Type B pancreatic cell (in vitro differentiated cells): ENCODE measurements at regions not wholly inside any gene's neighbourhood (a gene's known extent, or its start where the extent isn't known, plus 50 kb on each side); places are given as distances from the start of the nearest gene placed in this dataset.

Source experiments
- DNase-seq: peaks from one replicate; pipeline ENCODE4 v3.0.0; 2021; ENCODE audit warnings: mixed read lengths; ENCODE audit not compliant: unreplicated experiment; ENCODE audit errors: extremely low spot score
- H3K27ac Mint-ChIP-seq: 2 replicates; pipeline ENCODE4 v1.8.0; 2021; ENCODE audit warnings: mild to moderate bottlenecking, mixed read lengths
- H3K27me3 Mint-ChIP-seq: 2 replicates; pipeline ENCODE4 v1.8.0; 2021; ENCODE audit warnings: mixed read lengths
- H3K36me3 Mint-ChIP-seq: 2 replicates; pipeline ENCODE4 v1.8.0; 2021; ENCODE audit warnings: mixed read lengths
- H3K4me1 Mint-ChIP-seq: one replicate; pipeline ENCODE4 v1.8.0; 2021; ENCODE audit warnings: mixed read lengths; ENCODE audit not compliant: unreplicated experiment
- H3K4me3 Mint-ChIP-seq: 2 replicates; pipeline ENCODE4 v1.8.0; 2021; ENCODE audit warnings: mild to moderate bottlenecking, mixed read lengths
- H3K9me3 Mint-ChIP-seq: 2 replicates; pipeline ENCODE4 v1.8.0; 2021; ENCODE audit warnings: mixed read lengths
- CTCF ChIP-seq: fragments of 200-600 bp; sonication (generic); conservative IDR thresholded peaks from 2 replicates; pipeline ENCODE4 v1.5.0; 2021; ENCODE audit warnings: antibody characterized with exemption, mild to moderate bottlenecking

- Mint-ChIP-seq H3K9me3 (no peaks in the 10 kb centered on the region), H3K27me3 (peaks cover 6% of the 10 kb centered on the region), H3K4me1 (no peaks in the 10 kb centered on the region), H3K27ac (no peak overlapping the region), H3K36me3 (no peaks in the 10 kb centered on the region), H3K4me3 (no peak overlapping the region)
- TF ChIP-seq CTCF = no peak
- DNase-seq = no peak
Observed at GRCh38 chr16:77562497-77562896, 127.7 kb upstream of the ADAMTS18 start.

DNA sequence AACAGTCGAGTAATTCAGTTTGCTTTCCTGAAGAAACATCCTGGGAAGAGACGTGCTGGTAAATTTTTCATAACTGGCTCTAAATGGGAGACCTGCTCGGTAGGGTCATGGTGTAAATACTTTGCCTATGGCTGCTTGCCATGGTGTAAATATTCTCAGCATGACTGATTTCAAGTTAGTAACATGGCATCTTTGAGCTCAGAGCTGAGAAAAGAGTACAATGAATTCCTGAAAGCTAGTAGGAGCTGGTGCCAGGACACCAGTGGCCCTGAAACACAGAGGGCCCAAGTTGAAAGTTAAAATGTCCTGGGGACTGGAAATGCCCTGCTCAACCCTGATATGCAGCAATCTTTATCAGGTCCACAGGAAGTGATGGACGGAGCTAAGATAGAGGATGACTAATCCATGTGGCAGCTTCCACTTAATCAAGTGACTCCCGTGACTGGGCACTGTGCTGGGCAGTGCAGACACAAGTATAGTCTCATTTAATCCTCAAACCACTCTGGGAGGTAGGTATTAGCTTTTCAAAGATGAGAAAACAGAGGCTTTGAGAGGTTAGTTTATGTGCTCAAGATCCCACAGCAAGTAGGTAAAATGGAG lies 130.1 kb upstream of the ADAMTS18 start:
- Mint-ChIP-seq H3K27me3 (peaks cover 17% of the 10 kb centered on the region), H3K4me3 (no peak overlapping the region), H3K9me3 (no peaks in the 10 kb centered on the region), H3K4me1 (no peaks in the 10 kb centered on the region), H3K27ac (no peak overlapping the region), H3K36me3 (no peaks in the 10 kb centered on the region)
- TF ChIP-seq CTCF = no peak
- no peak for DNase-seq

GRCh38 chr16:77569406-77569805 lies 134.6 kb upstream of the ADAMTS18 start:
- no peak for TF ChIP-seq CTCF
- DNase-seq = no peak
- no peaks in the 10 kb centered on the region for H3K4me1 Mint-ChIP-seq
- no peak overlapping the region for H3K27ac Mint-ChIP-seq
- H3K36me3 Mint-ChIP-seq = no peaks in the 10 kb centered on the region
- H3K9me3 Mint-ChIP-seq = no peaks in the 10 kb centered on the region
- H3K27me3 Mint-ChIP-seq = peaks cover 14% of the 10 kb centered on the region
- H3K4me3 Mint-ChIP-seq = no peak overlapping the region

DNA sequence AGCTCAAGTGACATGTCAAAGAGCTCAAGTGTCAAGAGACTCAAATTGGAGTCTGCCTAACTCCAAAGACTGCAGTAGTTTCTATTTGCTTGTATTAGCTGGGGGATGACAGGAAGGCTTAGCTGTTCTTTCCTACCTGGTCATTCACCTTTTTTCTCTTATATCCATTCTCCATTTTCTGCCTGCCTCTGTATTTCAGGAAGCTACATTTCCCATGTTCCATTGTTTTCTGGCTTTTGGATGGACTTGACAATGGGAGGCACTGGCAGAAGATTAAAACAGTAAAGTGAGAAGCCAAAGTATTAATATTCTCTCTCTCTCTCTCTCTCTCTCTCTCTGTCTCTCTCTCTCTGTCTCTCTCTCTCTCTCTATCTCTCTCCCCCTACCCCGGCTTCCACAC lies 135.7 kb upstream of the ADAMTS18 start:
- no peak overlapping the region for H3K4me3 Mint-ChIP-seq
- no peaks in the 10 kb centered on the region for H3K9me3 Mint-ChIP-seq
- no peaks in the 10 kb centered on the region for H3K4me1 Mint-ChIP-seq
- no peaks in the 10 kb centered on the region for H3K36me3 Mint-ChIP-seq
- DNase-seq = no peak
- TF ChIP-seq CTCF = no peak
- H3K27ac Mint-ChIP-seq = no peak overlapping the region
- peaks cover 13% of the 10 kb centered on the region for H3K27me3 Mint-ChIP-seq

DNA sequence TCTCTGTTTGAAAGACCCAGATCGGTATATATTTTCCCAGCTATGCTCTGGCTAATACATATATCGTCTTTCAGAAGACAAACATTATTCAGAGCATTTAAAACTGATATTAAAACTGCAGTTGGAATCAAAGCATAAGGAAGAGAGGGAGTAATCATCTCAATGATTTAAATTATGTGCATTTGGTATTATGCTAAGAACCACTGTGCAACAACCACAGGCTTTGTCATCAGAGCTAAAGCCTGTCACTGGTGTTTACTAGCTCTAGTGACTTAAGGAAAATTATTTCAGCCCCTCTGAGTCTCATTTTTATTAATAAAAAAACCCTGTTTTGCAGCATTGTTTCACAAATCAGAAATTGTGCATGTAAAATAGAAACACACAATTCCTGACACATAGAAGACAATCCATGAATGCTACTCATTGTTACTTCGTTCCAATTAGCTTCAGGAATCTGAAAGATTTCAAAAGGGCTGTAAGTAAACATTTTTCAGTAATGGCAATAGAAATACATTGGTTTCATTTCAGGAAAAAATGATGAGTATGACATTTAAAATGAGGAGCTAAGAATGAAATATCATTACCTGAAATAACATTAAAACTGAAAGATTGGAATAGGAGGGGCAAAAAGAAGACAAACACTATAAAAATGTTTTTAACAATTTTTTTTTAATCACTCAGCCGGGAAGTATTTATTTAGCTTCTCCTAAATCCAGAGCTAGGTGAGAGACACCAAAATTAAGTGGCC lies 136.5 kb upstream of the ADAMTS18 start:
- no peak overlapping the region for H3K27ac Mint-ChIP-seq
- no peaks in the 10 kb centered on the region for H3K36me3 Mint-ChIP-seq
- H3K9me3 Mint-ChIP-seq = no peaks in the 10 kb centered on the region
- H3K4me1 Mint-ChIP-seq = no peaks in the 10 kb centered on the region
- H3K27me3 Mint-ChIP-seq = peaks cover 10% of the 10 kb centered on the region
- no peak for TF ChIP-seq CTCF
- H3K4me3 Mint-ChIP-seq = no peak overlapping the region
- DNase-seq = no peak
